WTC11 (cell line): ENCODE measurements at regions not wholly inside any gene's neighbourhood (a gene's known extent, or its start where the extent isn't known, plus 50 kb on each side); places are given as distances from the start of the nearest gene placed in this dataset.

Source experiments
- ATF2 ChIP-seq: sonication (generic); formaldehyde crosslinking; IDR thresholded peaks from 2 replicates; pipeline ENCODE4 v1.8.1; 2022; ENCODE audit warnings: low read depth, missing genetic modification reagents, borderline replicate concordance
- CREB1 ChIP-seq: sonication (generic); formaldehyde crosslinking; IDR thresholded peaks from 2 replicates; pipeline ENCODE4 v1.8.0; 2023; ENCODE audit warnings: mild to moderate bottlenecking, missing genetic modification reagents
- CTCF ChIP-seq: fragments of 200-600 bp; IDR thresholded peaks from 2 replicates; pipeline ENCODE4 v1.8.0; 2022; ENCODE audit warnings: antibody characterized with exemption
- ETV6 ChIP-seq: sonication (generic); formaldehyde crosslinking; IDR thresholded peaks from 2 replicates; pipeline ENCODE4 v1.8.1; 2022; ENCODE audit warnings: mild to moderate bottlenecking, missing genetic modification reagents
- MAX ChIP-seq: sonication (generic); formaldehyde crosslinking; IDR thresholded peaks from 2 replicates; pipeline ENCODE4 v1.8.0; 2022; ENCODE audit warnings: mild to moderate bottlenecking, missing genetic modification reagents
- RELA ChIP-seq: sonication (generic); formaldehyde crosslinking; IDR thresholded peaks from 2 replicates; pipeline ENCODE4 v1.8.1; 2022; ENCODE audit warnings: missing genetic modification reagents, mild to moderate bottlenecking, borderline replicate concordance
- SMAD3 ChIP-seq: sonication (generic); formaldehyde crosslinking; IDR thresholded peaks from 2 replicates; pipeline ENCODE4 v1.8.0; 2022; ENCODE audit warnings: missing genetic modification reagents, mild to moderate bottlenecking, borderline replicate concordance
- TCF7 ChIP-seq: sonication (generic); formaldehyde crosslinking; IDR thresholded peaks from 2 replicates; pipeline ENCODE4 v1.8.0; 2022; ENCODE audit warnings: mild to moderate bottlenecking, low read depth, missing genetic modification reagents, moderate library complexity
- ZMAT4 ChIP-seq: fragments of 250-450 bp; sonication (Bioruptor Pico); IDR thresholded peaks from 2 replicates; pipeline ENCODE4 v1.9.0; 2021; ENCODE audit warnings: mild to moderate bottlenecking
- ZNF121 ChIP-seq: sonication (generic); formaldehyde crosslinking; IDR thresholded peaks from 2 replicates; pipeline ENCODE4 v1.8.0; 2023; ENCODE audit warnings: missing genetic modification reagents
- ZNF512 ChIP-seq: sonication (generic); formaldehyde crosslinking; IDR thresholded peaks from 2 replicates; pipeline ENCODE4 v1.8.1; 2022; ENCODE audit warnings: missing genetic modification reagents, borderline replicate concordance
- ZSCAN18 ChIP-seq: fragments of 250-450 bp; sonication (Bioruptor Pico); IDR thresholded peaks from 2 replicates; pipeline ENCODE4 v2.1.2; 2022; ENCODE audit warnings: mild to moderate bottlenecking, moderate library complexity

- TF ChIP-seq SMAD3 (no peak), TCF7 (CRISPR knock-in tag) (no peak), ZNF121 (CRISPR knock-in tag) (no peak), CTCF (no peak), RELA (CRISPR knock-in tag) (no peak), MAX (CRISPR knock-in tag) (no peak), CREB1 (CRISPR knock-in tag) (no peak), ETV6 (CRISPR knock-in tag) (no peak), ZSCAN18 (CRISPR knock-in tag) (no peak), ZMAT4 (CRISPR knock-in tag) (no peak), ATF2 (CRISPR knock-in tag) (no peak), ZNF512 (CRISPR knock-in tag) (no peak)
Measured at GRCh38 chr4:95898226-95898625, 58.3 kb downstream of the PDHA2 start.
